ENCODE measurements at regions not wholly inside any gene's neighbourhood (a gene's known extent, or its start where the extent isn't known, plus 50 kb on each side); places are given as distances from the start of the nearest gene placed in this dataset.

- TF ChIP-seq CTCF (IDR thresholded peaks at IDR 0.05) (no peak), POLR2A (IDR thresholded peaks at IDR 0.05) (no peak)
These were observed 1134.1 kb downstream of the CDH8 start for GRCh38 chr16:60902114-60902513.

Measured in prostate gland (tissue), 2 donors.